Kidney epithelial cell (primary cell): ENCODE measurements at regions not wholly inside any gene's neighbourhood (a gene's known extent, or its start where the extent isn't known, plus 50 kb on each side); places are given as distances from the start of the nearest gene placed in this dataset.

Experiments used
- DNase-seq: peaks from one replicate; pipeline ENCODE4 v3.0.0-alpha.2; 2010; ENCODE audit warnings: low read depth
- H3K27me3 ChIP-seq: 2 replicates; pipeline ENCODE4 v1.6.0; 2011; ENCODE audit warnings: low read length; ENCODE audit not compliant: control insufficient read depth, insufficient read depth
- H3K36me3 ChIP-seq: 2 replicates; pipeline ENCODE4 v1.5.1; 2011; ENCODE audit warnings: low read length; ENCODE audit not compliant: control insufficient read depth, insufficient read depth
- H3K4me3 ChIP-seq: 2 replicates; pipeline ENCODE4 v1.5.1; 2011; ENCODE audit warnings: low read depth, mild to moderate bottlenecking, control low read depth, low read length
- TF ChIP-seq, protein P1 (sequence below): IDR thresholded peaks from 2 replicates; pipeline ENCODE4 v1.5.1; 2011; ENCODE audit warnings: mild to moderate bottlenecking, moderate library complexity, low read length, control low read depth, inconsistent platforms; ENCODE audit not compliant: insufficient read depth, poor library complexity, severe bottlenecking

DNA sequence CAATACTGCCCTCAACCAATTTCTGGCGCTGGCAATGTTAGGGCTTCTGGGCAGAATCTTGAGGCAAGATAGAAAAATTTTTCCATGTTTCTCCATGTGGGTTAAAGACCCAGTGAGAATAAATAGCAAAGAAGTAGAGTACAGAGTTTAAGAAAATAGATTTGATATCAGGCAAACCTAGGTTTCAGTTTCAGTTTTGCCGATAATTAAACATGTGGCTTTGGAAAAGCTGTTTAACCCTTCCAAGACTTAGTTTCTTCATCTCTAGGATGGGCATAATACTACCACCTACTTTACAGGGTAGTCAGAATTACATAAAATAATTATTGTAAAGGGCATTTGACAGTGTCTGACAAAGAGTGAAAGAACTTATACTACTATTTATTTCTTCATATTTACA, 360.4 kb downstream of the PCNX1 start:
- Histone ChIP-seq H3K36me3 (no peaks in the 10 kb centered on the region), H3K4me3 (no peak overlapping the region), H3K27me3 (no peaks in the 10 kb centered on the region)
- no peak for DNase-seq
- TF ChIP-seq, protein P1, sequence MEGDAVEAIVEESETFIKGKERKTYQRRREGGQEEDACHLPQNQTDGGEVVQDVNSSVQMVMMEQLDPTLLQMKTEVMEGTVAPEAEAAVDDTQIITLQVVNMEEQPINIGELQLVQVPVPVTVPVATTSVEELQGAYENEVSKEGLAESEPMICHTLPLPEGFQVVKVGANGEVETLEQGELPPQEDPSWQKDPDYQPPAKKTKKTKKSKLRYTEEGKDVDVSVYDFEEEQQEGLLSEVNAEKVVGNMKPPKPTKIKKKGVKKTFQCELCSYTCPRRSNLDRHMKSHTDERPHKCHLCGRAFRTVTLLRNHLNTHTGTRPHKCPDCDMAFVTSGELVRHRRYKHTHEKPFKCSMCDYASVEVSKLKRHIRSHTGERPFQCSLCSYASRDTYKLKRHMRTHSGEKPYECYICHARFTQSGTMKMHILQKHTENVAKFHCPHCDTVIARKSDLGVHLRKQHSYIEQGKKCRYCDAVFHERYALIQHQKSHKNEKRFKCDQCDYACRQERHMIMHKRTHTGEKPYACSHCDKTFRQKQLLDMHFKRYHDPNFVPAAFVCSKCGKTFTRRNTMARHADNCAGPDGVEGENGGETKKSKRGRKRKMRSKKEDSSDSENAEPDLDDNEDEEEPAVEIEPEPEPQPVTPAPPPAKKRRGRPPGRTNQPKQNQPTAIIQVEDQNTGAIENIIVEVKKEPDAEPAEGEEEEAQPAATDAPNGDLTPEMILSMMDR = no peak

- no peaks in the 10 kb centered on the region for H3K27me3 ChIP-seq
- TF ChIP-seq, protein P1 = no peak
- H3K36me3 ChIP-seq = no peaks in the 10 kb centered on the region
- DNase-seq = no peak
- H3K4me3 ChIP-seq = no peak overlapping the region
Observed at GRCh38 chr14:71270111-71270510, 362.9 kb downstream of the PCNX1 start.

DNA sequence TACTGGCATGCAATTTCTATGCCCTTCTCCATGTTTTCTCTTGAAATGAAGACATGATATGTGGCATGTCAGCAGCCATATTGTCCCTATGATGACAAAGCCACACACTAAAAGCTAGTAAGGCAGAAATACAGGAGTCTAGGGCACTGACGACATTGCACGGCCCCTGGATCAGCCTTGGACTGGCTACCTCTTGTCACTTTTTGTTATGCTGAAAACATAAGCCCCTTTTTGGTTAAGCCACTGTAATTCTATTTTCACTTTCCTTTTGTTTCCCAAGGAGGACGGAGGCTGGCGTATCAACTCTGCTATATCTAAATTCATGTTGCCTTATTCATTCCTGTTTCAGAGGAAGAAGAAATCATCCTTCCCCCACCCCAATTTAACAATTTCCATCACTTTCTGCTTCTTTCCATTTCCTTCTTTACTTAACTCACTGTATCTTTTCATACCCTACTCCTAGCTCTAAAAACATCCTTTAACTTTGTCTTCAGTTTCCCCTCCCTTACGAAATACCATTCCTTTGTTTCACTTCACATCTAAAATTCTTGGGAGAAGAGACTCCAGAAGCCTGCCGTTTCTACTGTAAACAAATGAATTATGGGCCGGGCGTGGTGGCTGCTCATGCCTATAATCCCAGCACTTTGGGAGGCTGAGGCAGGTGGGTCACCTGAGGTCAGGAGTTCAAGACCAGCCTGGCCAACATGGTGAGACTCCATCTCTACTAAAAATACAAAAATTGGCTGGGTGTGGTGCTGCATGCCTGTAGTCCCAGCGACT, 364.1 kb downstream of the PCNX1 start:
- TF ChIP-seq, protein P1 = no peak
- H3K27me3 ChIP-seq = no peaks in the 10 kb centered on the region
- no peak for DNase-seq
- H3K36me3 ChIP-seq = no peaks in the 10 kb centered on the region
- no peak overlapping the region for H3K4me3 ChIP-seq

DNA sequence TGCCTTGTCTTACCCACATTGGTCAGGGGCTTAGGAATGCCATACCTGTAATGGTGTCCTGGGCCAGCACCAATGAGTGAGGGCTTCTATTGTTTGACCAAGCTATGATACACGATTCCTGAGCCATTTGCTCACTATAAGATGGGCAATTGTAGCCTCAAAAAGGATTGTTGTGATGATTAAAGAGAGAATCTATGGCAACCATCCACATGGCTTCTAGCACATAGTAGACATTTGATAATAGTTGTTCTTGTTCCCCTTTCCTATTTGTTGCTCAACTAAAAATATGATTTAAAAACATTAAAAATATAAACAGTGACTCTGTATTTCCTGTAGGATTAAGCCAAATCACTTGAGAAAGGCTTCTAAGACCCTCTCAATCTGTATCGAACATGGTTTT, 366.1 kb downstream of the PCNX1 start:
- DNase-seq = no peak
- Histone ChIP-seq H3K27me3 (no peaks in the 10 kb centered on the region), H3K36me3 (no peaks in the 10 kb centered on the region), H3K4me3 (no peak overlapping the region)
- TF ChIP-seq, protein P1 = no peak

GRCh38 chr14:71284048-71284447, 376.8 kb downstream of the PCNX1 start:
- H3K27me3 ChIP-seq = no peaks in the 10 kb centered on the region
- TF ChIP-seq, protein P1 = no peak
- no peak overlapping the region for H3K4me3 ChIP-seq
- DNase-seq = no peak
- H3K36me3 ChIP-seq = no peaks in the 10 kb centered on the region

- H3K36me3 ChIP-seq = no peaks in the 10 kb centered on the region
- no peaks in the 10 kb centered on the region for H3K27me3 ChIP-seq
Observed at GRCh38 chr14:71286126-71286525, 378.9 kb downstream of the PCNX1 start.

More at GRCh38 chr14:71286126-71286525, 378.9 kb downstream of the PCNX1 start:
- no peak for DNase-seq
- H3K4me3 ChIP-seq = no peak overlapping the region
- TF ChIP-seq, protein P1 = no peak
